GM18870 (cell line): ENCODE measurements at regions not wholly inside any gene's neighbourhood (a gene's known extent, or its start where the extent isn't known, plus 50 kb on each side); places are given as distances from the start of the nearest gene placed in this dataset.

Experiments
- ATAC-seq: cut with Tn5 transposase; IDR thresholded peaks from one replicate; pipeline ENCODE4 v1.9.1; 2021; ENCODE audit warnings: moderate library complexity; ENCODE audit not compliant: unreplicated experiment

GRCh38 chr16:6335072-6335471, 997.6 kb upstream of the RBFOX1 start:
- ATAC-seq, result no peak

DNA sequence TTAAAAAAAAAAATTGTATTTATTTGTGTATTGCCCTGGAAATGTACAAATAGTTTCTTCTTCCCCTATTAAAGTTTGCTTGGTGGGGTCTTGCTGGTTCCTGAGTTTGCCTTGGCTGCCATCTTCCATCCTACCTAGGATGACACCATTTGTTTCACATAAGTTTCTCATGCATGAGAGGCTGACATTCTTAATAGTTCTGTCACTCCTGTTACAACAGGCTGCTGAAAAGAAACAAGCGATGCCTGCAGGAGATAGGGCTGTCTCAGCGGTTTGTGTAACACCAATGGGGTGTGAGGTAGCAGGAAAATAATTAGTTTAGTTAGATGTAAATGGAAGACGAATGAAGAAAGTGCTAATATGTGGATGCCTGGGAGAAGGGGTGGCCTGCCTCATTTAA, 1000.9 kb upstream of the RBFOX1 start:
- ATAC-seq, result no peak

DNA sequence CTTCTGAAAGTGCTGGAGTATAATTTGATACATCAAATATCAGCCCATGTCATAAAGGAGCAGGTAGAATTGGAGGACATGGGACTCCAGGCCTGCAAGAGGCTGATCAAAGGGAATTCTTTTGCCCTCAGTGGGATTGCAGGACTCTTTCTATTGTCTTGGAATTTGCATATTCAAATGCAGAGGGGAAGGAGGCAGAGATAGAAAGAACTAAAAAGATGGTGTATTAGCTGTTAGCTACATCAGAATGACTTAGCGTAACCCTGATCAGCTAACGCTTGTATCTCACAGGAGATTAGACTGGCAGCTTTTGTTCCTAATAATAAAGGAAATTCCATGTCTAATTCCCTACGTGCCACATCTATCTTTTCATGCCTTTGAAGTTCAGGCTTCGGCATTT, 1014.7 kb upstream of the RBFOX1 start:
- ATAC-seq, result no peak

GRCh38 chr16:6309271-6309670, 1023.4 kb upstream of the RBFOX1 start:
- no peak for ATAC-seq

DNA sequence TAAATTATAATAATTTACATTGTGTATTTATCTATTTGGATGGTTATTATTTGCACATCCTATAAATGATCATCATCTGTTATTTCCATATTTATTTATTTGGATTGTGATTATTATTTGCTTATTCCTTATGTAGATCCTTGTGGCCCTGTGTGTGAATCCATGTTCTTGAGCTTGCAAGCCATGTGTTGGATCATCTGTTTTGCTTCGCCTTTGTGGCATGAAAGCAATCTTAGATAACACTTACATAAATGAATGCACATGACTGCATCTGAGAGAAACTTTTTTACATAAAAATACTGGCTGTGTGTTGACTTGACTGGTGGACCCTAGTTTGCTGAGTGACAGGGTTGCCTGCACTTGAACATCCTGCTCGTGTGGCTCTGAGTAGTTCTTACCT, 1024.5 kb upstream of the RBFOX1 start:
- ATAC-seq, result no peak

- no peak for ATAC-seq
Observed at GRCh38 chr16:6300523-6300922, 1032.1 kb upstream of the RBFOX1 start.

DNA sequence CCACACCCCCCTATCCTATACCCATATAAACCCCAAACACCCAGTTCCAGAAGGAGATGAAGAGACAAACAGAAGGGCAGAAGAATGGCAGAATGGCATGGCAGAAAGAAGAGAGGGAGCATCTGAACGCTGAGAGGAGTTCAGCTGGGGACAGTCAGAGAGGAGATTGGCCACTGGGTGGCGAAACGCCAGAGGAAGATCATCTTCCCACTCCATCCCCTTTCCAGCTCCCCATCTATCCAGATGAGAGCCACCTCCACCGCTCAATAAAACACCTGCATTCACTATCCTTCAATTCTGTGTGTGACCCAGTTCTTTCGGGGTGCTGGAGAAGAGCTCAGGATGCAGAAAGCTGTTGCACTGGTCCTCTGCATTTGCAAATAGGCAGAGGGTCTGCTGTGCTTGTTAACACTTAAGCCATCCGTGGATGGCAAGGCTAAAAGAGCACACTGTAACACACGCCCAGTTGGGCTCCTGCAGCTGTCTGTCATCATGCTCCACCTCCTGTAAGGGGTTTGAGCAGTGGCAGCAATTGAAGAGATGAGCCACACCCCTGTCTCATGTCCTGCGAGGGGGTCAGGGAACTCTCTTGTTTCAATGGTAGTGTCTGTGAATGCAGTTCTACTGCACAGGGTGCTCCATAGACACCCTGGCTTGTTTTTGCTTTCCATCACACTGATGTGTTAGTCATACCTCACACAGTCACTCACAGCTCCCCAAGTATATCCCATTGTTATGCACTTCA, 1034.8 kb upstream of the RBFOX1 start:
- no peak for ATAC-seq

GRCh38 chr16:6286176-6286575, 1046.5 kb upstream of the RBFOX1 start:
- ATAC-seq, result no peak

DNA sequence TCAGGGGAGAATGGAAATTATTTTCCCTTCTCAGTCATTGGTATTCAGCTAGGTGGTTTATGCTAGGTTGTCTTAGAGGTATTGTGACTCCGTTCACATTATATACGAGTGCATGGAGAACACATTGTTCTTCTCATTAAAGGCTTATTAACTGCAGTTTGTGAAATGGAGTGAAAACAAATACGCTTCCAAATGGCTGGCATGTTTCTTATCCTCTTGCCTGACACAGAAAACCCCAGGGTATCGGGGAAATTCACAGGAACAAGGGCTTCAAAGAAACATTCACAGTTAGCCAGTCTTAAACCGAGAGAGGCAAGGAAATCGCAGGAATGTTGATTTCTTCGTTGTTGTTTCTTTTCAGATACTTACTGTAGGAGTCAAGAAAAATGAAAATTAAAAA, 1047.9 kb upstream of the RBFOX1 start:
- ATAC-seq, result no peak

GRCh38 chr16:6281994-6282393, 1050.7 kb upstream of the RBFOX1 start:
- ATAC-seq, result no peak

DNA sequence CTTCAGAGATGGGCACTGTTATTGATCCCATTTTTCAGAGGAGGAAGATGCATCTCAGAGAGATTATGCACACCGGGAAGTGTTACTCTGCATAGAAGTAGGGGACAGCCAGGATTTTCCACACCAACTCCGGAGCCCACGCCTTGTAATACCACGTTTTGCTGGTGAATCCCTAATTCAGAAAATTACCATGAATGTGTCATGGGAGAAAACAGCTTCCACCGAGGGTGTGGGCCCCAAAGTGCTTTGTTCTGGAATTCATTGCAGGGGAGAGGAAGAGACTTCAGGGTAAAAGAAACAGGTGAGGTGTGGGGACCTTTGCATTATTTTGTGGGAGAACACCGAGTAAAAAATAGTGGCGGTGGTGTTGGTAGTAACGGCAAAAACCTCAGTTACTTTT, 1051.4 kb upstream of the RBFOX1 start:
- no peak for ATAC-seq

DNA sequence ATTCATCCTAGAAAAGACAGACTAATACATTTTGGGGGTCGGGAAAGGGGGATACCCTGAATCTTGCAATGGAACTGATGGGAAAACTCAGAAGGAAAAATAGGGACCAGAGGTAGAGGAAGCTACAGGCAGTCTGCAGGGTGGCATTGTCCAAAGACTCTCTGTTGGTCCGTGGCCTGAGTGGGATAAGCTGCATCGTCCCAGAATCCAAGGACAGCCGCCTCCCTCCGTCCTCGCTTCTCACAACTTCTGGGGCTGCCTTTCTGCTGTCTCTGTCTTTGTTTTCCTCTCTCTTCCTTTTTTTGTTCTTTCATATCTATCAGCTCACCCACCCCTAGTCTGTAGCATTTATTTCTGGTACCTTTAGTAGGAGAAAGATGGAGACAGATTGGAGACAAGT, 1052.6 kb upstream of the RBFOX1 start:
- ATAC-seq, result no peak

- no peak for ATAC-seq
Observed at GRCh38 chr16:6279286-6279685, 1053.4 kb upstream of the RBFOX1 start.

GRCh38 chr16:6274351-6274750, 1058.3 kb upstream of the RBFOX1 start:
- no peak for ATAC-seq

DNA sequence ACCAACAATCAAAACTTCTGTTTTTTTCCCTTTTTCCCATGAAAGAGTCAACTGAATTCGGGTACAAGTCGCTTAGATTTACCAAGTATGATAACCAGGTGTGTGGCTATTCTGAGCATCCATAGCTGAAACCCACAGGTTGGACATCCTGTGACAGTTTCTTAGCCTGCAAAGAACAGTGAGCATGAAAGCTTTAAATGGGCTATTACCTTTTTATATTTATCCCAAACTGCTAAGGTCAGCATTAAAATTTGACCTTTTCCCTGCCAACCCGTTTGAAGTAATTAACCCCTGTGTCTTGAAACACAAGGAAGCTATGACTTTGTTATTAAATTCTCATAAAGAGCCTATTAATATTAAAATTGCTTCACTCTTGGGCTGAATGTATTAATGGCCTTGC, 1065.0 kb upstream of the RBFOX1 start:
- no peak for ATAC-seq

DNA sequence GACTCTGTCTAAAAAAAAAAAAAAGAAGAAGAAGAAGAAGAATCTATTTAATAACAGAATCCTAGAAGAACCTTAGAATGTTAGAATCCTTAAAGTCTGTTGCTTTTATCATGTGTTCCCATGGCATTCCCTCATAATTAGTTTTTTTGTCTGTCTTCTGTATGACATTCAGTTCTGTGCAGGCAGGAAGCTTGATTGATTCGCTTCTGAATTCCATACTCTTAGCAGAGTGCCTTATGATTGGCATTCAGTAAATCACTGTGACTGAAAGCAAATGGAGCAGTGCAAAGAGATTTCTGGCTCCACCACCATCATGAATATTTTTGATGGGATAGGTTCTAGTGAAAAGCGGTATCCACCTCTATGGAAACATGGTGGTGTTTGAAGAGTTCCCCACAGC, 1065.9 kb upstream of the RBFOX1 start:
- ATAC-seq, result no peak

DNA sequence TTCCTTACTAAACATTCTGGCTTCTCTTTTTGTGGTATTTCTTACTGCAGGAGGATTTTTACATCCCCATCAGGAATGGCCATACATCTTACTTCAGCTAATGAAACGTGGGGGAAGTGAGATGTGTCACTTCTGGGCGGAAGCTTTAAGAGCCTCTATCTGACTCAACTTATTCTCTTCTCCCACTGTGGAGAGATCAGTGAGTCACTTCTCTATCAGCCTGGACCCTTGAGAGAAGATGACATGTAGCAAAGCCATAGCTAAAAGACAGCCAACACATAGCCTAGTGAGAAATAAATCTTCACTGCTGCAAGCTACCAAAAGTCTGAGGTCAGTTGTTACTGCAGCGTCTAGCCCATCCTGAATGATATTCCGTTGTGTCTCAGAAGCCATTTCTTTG, 1066.7 kb upstream of the RBFOX1 start:
- no peak for ATAC-seq

GRCh38 chr16:6258056-6258455, 1074.6 kb upstream of the RBFOX1 start:
- no peak for ATAC-seq

- ATAC-seq, result no peak
Observed at GRCh38 chr16:6252541-6252940, 1080.1 kb upstream of the RBFOX1 start.

GRCh38 chr16:6250511-6250910, 1082.1 kb upstream of the RBFOX1 start:
- no peak for ATAC-seq

DNA sequence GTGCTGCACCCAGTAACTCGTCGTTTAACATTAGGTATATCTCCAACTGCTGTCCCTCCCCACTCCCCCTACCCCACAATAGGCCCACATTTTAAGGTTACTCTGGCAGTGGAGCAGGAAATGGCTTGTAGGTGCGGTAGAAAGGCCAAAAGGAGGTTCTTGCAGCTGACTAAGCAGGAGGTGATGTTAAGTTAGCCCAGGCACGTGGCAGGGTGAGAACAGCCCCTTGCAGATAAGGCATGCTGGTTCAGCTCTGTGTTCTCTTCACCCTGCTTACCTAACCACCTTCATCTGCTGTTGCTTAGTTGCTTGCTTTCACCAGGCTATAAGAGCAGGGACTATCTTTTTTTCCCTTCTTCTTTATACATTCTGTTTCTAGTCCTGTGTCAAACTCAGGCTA, 1082.8 kb upstream of the RBFOX1 start:
- no peak for ATAC-seq

DNA sequence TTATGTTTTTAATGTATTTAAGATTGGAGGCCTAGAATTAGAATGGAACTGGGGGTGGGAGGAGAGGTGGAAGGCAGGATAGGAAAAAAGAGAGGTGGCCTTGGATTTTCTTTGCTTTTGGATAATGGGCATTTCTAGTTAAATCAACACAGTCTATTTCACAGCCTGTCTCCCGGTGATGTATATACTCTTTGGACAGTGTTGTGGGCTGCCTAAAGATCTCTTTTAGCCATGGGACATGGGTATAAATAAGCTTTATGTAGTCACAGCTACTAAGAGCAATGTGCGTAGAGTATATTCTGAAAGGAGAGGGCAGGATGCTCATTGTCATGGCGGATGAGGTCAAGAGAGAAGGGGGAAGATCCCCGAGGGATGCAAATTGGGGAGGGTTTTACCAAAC, 1084.4 kb upstream of the RBFOX1 start:
- no peak for ATAC-seq

DNA sequence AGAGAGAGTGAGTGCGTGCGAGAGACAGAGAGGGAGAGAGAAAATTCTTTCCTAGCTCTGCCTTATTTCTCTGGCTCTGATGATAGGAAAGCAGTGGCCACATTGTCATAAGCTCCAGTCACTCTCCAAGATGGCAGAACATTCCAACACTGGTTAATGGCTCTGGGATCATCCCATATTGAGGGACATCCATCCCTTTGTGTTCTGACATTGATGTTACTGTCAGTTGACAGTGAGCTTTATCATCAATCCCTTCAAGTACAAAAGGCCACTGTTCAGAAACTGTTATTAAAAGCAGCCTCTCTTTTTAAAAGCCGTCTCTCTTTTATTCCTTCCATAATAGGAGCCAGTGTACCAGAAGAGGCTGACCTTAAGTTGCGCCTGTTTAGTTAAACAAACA, 1084.9 kb upstream of the RBFOX1 start:
- ATAC-seq, result no peak
